Subcutaneous abdominal adipose tissue (tissue), 5 donors: ENCODE measurements at regions not wholly inside any gene's neighbourhood (a gene's known extent, or its start where the extent isn't known, plus 50 kb on each side); places are given as distances from the start of the nearest gene placed in this dataset.

Source experiments
- H3K27ac ChIP-seq: one replicate; pipeline ENCODE4 v1.7.0; 2013; ENCODE audit warnings: low read depth, mild to moderate bottlenecking, inconsistent platforms, low read length, moderate library complexity
- H3K27me3 ChIP-seq, 5 donors: one replicate each; pipeline ENCODE4 v1.7.0; 2013; ENCODE audit warnings: low read length in 5 of 5, inconsistent platforms in 1 of 5; ENCODE audit not compliant: control insufficient read depth in 5 of 5, insufficient read depth in 4 of 5
- H3K36me3 ChIP-seq, 5 donors: one replicate each; pipeline ENCODE4 v1.7.0; 2013; ENCODE audit warnings: low read length in 5 of 5; ENCODE audit not compliant: control insufficient read depth in 5 of 5, insufficient read depth in 5 of 5
- H3K4me1 ChIP-seq, 5 donors: one replicate each; pipeline ENCODE4 v1.7.0; 2013; ENCODE audit warnings: low read length in 5 of 5, mild to moderate bottlenecking in 3 of 5, moderate library complexity in 1 of 5; ENCODE audit not compliant: control insufficient read depth in 5 of 5, insufficient read depth in 5 of 5
- H3K4me3 ChIP-seq, 5 donors: one replicate each; pipeline ENCODE4 v1.7.0; 2013; ENCODE audit warnings: low read length in 5 of 5, low read depth in 1 of 5
- H3K9ac ChIP-seq, 5 donors: one replicate each; pipeline ENCODE4 v1.7.0; 2013; ENCODE audit warnings: low read length in 5 of 5, mild to moderate bottlenecking in 4 of 5, moderate library complexity in 3 of 5
- H3K9me3 ChIP-seq, 5 donors: one replicate each; pipeline ENCODE4 v1.7.0; 2013; ENCODE audit warnings: low read length in 5 of 5; ENCODE audit not compliant: control insufficient read depth in 5 of 5
- donor health status: healthy.
- donor health status: healthy.
- donor health status: healthy.
- donor health status: healthy.
- donor health status: healthy.

DNA sequence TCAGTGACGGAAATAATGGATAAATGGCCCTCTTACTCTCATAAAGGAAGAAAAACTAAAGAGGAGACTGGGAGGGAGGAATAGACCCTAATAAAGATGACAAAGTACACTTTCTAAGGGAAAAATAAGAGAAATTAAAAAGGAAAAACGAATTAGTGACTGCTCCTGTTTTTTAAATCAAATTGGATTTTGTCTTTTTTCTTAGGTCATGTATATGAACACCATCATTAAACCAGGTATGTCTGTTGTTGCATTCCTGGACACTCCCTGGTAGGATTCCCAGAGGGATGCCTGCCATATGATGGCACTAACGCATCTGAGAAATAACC, 59.4 kb upstream of the BTN3A2 start:
- H3K9ac ChIP-seq, result peak overlapping the region in 1 of 5 donors; percentile 3
- no peak overlapping the region for H3K27ac ChIP-seq
- no peaks in the 10 kb centered on the region for H3K27me3 ChIP-seq
- H3K4me1 ChIP-seq, result peaks cover 0 to 4% (median 0%) of the 10 kb centered on the region in 5 donors
- no peaks in the 10 kb centered on the region for H3K36me3 ChIP-seq
- H3K4me3 ChIP-seq, result peak overlapping the region in 3 of 5 donors; percentile 62 to 63 (median 63)
- no peaks in the 10 kb centered on the region for H3K9me3 ChIP-seq

DNA sequence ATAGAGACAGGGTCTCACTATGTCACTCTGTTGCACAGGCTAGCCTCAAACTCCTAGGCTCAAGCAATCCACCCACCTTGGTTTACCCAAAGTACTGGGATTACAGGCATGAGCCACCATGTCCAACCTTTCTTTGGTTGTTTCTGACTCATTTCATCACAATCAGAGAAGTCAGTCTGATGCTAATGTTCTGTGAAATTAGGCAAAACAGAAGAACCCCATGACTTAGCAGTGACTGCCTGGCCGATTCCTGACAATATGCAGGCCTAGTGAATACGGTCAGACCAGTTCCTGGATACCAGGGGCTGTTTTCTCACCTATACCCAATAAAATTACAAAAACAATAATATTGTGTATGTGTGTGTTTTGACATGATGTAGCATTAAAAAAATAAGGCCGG, 58.8 kb upstream of the BTN3A2 start:
- Histone ChIP-seq H3K4me3 (no peak overlapping the region), H3K9ac (no peak overlapping the region), H3K9me3 (no peaks in the 10 kb centered on the region), H3K36me3 (no peaks in the 10 kb centered on the region), H3K27me3 (no peaks in the 10 kb centered on the region), H3K4me1 (peaks cover under 1 to 4% (median under 1%) of the 10 kb centered on the region in 5 donors), H3K27ac (no peak overlapping the region)

- Histone ChIP-seq H3K36me3 (no peaks in the 10 kb centered on the region), H3K27ac (no peak overlapping the region), H3K9me3 (no peaks in the 10 kb centered on the region), H3K4me1 (peaks cover 3 to 16% (median 12%) of the 10 kb centered on the region in 5 donors), H3K27me3 (no peaks in the 10 kb centered on the region), H3K4me3 (no peak overlapping the region), H3K9ac (no peak overlapping the region)
These were observed 57.1 kb upstream of the BTN3A2 start for GRCh38 chr6:26307850-26308249.

GRCh38 chr6:26309731-26310142, 55.3 kb upstream of the BTN3A2 start:
- H3K27ac ChIP-seq, result no peak overlapping the region

DNA sequence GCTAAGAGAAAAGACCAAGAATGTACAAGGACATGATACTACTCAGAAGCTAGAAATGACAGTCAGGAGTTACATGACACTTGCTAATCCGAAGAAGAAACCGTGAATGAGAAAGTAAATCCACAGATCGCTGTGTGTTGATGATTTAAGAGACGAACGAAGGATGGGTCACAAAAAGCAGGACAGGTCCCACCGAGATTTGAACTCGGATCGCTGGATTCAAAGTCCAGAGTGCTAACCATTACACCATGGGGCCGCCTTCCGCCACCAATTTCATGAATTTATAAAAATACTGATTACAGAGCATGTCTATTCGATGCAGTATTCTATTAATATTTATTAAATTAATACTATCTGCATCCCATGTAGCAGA, 54.0 kb upstream of the BTN3A2 start:
- H3K4me3 ChIP-seq, result peak overlapping the region in 2 of 5 donors; percentile 49 to 56
- H3K27ac ChIP-seq, result no peak overlapping the region
- no peaks in the 10 kb centered on the region for H3K9me3 ChIP-seq
- H3K36me3 ChIP-seq, result no peaks in the 10 kb centered on the region
- H3K27me3 ChIP-seq, result no peaks in the 10 kb centered on the region
- peaks cover 0 to 20% (median 18%) of the 10 kb centered on the region in 5 donors for H3K4me1 ChIP-seq
- H3K9ac ChIP-seq, result no peak overlapping the region

More at GRCh38 chr6:26309731-26310142, 55.3 kb upstream of the BTN3A2 start:
- Histone ChIP-seq H3K36me3 (no peaks in the 10 kb centered on the region), H3K9me3 (no peaks in the 10 kb centered on the region), H3K27me3 (no peaks in the 10 kb centered on the region), H3K4me3 (no peak overlapping the region), H3K9ac (no peak overlapping the region), H3K4me1 (peaks cover 3 to 23% (median 18%) of the 10 kb centered on the region in 5 donors)

DNA sequence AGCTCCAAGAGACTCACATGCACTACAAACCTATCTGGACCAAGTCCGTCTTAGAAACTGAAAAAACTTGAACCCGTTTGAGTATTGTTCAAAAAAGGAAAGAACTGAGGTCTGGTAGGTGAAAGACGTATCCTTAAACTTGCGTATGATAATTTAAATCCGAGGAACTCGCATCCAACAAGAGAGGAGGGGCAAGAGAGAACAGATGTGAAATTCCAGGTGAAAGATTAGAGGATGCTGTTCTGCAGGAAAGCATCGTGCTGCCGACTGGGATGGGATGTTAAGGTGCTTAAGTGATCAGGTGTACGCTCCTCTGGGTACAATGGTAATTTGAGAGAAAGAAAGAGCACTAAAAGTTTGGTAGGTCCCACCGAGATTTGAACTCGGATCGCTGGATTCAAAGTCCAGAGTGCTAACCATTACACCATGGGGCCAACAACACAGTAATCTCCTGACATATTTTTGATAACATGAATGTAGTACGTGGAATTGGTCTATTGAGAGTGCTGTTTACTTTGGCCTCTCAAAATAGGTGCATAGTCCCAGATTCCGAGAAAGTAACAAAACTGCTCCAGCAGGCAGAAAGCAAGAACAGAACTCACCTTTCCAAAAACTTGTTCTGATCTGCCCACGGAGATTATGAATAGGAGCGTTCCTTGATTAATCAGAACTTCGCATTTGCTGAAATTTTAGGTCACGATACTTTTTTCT, 53.5 kb upstream of the BTN3A2 start:
- Histone ChIP-seq H3K4me1 (peaks cover 0 to 20% (median 18%) of the 10 kb centered on the region in 5 donors), H3K27me3 (no peaks in the 10 kb centered on the region), H3K27ac (no peak overlapping the region), H3K9ac (peak overlapping the region in 1 of 5 donors; percentile 2), H3K9me3 (no peaks in the 10 kb centered on the region), H3K4me3 (peak overlapping the region; percentile 49 to 74 (median 66)), H3K36me3 (no peaks in the 10 kb centered on the region)

GRCh38 chr6:26312096-26312463, 52.9 kb upstream of the BTN3A2 start:
- Histone ChIP-seq H3K4me1 (peaks cover 0 to 20% (median 18%) of the 10 kb centered on the region in 5 donors), H3K27ac (no peak overlapping the region), H3K36me3 (no peaks in the 10 kb centered on the region), H3K27me3 (no peaks in the 10 kb centered on the region), H3K4me3 (peak overlapping the region; percentile 49 to 74 (median 66)), H3K9ac (peak overlapping the region in 1 of 5 donors; percentile 2), H3K9me3 (no peaks in the 10 kb centered on the region)

- no peaks in the 10 kb centered on the region for H3K9me3 ChIP-seq
- H3K4me1 ChIP-seq, result peaks cover 0 to 20% (median 18%) of the 10 kb centered on the region in 5 donors
- H3K27me3 ChIP-seq, result no peaks in the 10 kb centered on the region
- H3K36me3 ChIP-seq, result no peaks in the 10 kb centered on the region
- H3K27ac ChIP-seq, result no peak overlapping the region
- peak overlapping the region; percentile 66 to 79 (median 70) for H3K4me3 ChIP-seq
- H3K9ac ChIP-seq, result peak overlapping the region in 3 of 5 donors; percentile 5 to 52 (median 10)
These were observed 52.2 kb upstream of the BTN3A2 start for GRCh38 chr6:26312501-26313397.
